Uterus (tissue), 3 donors: ENCODE measurements at regions not wholly inside any gene's neighbourhood (a gene's known extent, or its start where the extent isn't known, plus 50 kb on each side); places are given as distances from the start of the nearest gene placed in this dataset.

ENCODE experiments used
- DNase-seq, 2 donors: peaks; one replicate each; pipeline ENCODE4 v3.0.0-alpha.2; 2019 to 2020
- H3K27ac ChIP-seq, 2 donors: fragments of 200-600 bp; sonication (generic); 1 replicate in 1 of 2; 2 replicates in 1 of 2; pipeline ENCODE4 v1.5.1; 2016 to 2018
- H3K27me3 ChIP-seq, 2 donors: fragments of 200-600 bp; sonication (generic); one replicate each; pipeline ENCODE4 v1.5.1; 2018 to 2019; ENCODE audit warnings: control low read depth in 1 of 2
- H3K36me3 ChIP-seq, 2 donors: fragments of 200-600 bp; sonication (generic); one replicate each; pipeline ENCODE4 v1.5.1; 2019; ENCODE audit warnings: control low read depth in 1 of 2
- H3K4me1 ChIP-seq, 2 donors: fragments of 200-600 bp; sonication (generic); one replicate each; pipeline ENCODE4 v1.5.1; 2018 to 2019; ENCODE audit warnings: control low read depth in 1 of 2
- H3K4me3 ChIP-seq, 2 donors: fragments of 200-600 bp; sonication (generic); 1 replicate in 1 of 2; 2 replicates in 1 of 2; pipeline ENCODE4 v1.5.1; 2018 to 2019; ENCODE audit warnings: mild to moderate bottlenecking in 1 of 2
- H3K9me3 ChIP-seq, 2 donors: fragments of 200-600 bp; sonication (generic); one replicate each; pipeline ENCODE4 v1.5.1; 2019; ENCODE audit warnings: control low read depth in 1 of 2
- POLR2A ChIP-seq, 2 donors: fragments of 450-650 bp; IDR thresholded peaks; one replicate each; pipeline ENCODE4 v1.6.1; 2016; ENCODE audit warnings: antibody characterized with exemption in 2 of 2, mild to moderate bottlenecking in 1 of 2, moderate library complexity in 1 of 2
- intact Hi-C: fragments of 100-400 bp; cut with DNase I; formaldehyde crosslinking; loops from one replicate; pipeline ENCODE4 v1.15.1; 2023; ENCODE audit warnings: low total_unique reads
- TF ChIP-seq, protein P1 (sequence below), 4 experiments: fragments of 200-600 bp in 2 of 4; fragments of 450-650 bp in 2 of 4; sonication (generic) in 2 of 4; IDR thresholded peaks; one replicate each; pipeline ENCODE4 v1.5.1; 2016 to 2019; ENCODE audit warnings: antibody characterized with exemption in 4 of 4, mild to moderate bottlenecking in 2 of 4, moderate library complexity in 1 of 4
- donor health status: DM: yes; HTN: yes; CAD: no.

DNA sequence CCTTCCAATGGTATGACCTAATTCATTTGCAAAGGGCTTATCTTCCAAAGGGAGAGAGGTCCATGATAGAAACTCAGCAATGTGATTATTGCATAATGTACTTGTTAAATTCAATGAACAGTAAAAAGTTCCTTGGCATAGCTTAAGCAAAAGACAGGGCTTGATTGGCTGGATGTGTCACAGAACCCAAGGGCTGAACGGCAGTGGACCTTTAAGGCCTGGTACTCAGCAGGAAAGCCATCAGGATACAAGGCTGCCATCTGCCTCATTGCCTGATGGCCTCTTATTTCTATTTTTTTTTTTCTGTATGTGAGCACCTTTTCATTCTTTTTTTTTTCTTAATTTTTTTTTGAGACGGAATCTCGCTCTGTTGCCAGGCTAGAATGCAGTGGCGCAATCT lies 208.9 kb upstream of the WSCD1 start:
- intact Hi-C loops = no loop called here
- H3K27me3 ChIP-seq = no peaks in the 10 kb centered on the region
- H3K36me3 ChIP-seq = no peaks in the 10 kb centered on the region
- no peak for TF ChIP-seq POLR2A (IDR thresholded peaks at IDR 0.05)
- TF ChIP-seq, protein P1, sequence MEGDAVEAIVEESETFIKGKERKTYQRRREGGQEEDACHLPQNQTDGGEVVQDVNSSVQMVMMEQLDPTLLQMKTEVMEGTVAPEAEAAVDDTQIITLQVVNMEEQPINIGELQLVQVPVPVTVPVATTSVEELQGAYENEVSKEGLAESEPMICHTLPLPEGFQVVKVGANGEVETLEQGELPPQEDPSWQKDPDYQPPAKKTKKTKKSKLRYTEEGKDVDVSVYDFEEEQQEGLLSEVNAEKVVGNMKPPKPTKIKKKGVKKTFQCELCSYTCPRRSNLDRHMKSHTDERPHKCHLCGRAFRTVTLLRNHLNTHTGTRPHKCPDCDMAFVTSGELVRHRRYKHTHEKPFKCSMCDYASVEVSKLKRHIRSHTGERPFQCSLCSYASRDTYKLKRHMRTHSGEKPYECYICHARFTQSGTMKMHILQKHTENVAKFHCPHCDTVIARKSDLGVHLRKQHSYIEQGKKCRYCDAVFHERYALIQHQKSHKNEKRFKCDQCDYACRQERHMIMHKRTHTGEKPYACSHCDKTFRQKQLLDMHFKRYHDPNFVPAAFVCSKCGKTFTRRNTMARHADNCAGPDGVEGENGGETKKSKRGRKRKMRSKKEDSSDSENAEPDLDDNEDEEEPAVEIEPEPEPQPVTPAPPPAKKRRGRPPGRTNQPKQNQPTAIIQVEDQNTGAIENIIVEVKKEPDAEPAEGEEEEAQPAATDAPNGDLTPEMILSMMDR (IDR thresholded peaks at IDR 0.05) = no peak
- no peak for DNase-seq
- H3K9me3 ChIP-seq = no peaks in the 10 kb centered on the region
- no peak overlapping the region for H3K4me3 ChIP-seq
- H3K27ac ChIP-seq = no peak overlapping the region
- H3K4me1 ChIP-seq = no peaks in the 10 kb centered on the region

DNA sequence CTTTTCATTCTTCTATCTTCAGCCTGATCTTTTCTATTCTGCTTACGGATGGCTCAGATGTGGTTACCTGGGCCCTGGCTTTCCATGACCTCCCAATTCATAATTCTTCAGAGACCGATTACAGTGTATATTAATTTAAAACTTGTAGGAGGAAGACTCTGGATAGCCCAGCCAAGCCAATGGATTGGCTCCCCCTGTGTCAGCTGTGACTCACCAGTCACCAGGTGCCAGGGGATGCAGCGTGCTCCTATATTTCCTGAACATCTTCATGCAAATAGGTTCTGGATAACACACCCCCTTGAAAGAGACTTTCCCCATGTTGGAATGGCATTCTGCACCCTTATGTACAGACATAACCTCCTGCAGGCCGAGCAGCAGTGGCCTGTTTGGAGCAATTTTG lies 208.3 kb upstream of the WSCD1 start:
- Histone ChIP-seq H3K27ac (no peak overlapping the region), H3K9me3 (no peaks in the 10 kb centered on the region), H3K4me1 (no peaks in the 10 kb centered on the region), H3K4me3 (no peak overlapping the region), H3K36me3 (no peaks in the 10 kb centered on the region), H3K27me3 (no peaks in the 10 kb centered on the region)
- DNase-seq = no peak
- intact Hi-C loops = no loop called here
- TF ChIP-seq POLR2A (IDR thresholded peaks at IDR 0.05) = no peak
- TF ChIP-seq, protein P1 (IDR thresholded peaks at IDR 0.05) = no peak

DNA sequence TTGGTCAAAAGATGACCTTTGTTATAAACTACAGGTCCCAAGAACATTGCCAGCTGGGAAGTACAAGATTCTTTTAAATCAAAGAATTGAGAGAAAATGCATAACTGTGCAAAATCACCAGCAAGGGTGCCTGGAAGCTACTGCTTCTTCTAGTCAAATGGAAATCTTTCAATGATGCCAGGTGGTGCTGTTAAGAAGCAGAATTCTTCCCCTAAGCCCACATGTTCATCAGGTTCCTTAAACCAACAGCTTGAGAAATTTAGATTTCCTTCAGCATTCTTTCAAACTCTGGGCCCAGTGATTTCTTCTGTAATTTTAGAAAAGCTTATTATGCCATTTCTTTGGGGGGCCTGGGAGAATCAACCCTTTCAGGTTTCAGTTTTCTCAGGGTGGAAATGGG lies 207.8 kb upstream of the WSCD1 start:
- intact Hi-C loops = no loop called here
- Histone ChIP-seq H3K4me3 (no peak overlapping the region), H3K9me3 (no peaks in the 10 kb centered on the region)

DNA sequence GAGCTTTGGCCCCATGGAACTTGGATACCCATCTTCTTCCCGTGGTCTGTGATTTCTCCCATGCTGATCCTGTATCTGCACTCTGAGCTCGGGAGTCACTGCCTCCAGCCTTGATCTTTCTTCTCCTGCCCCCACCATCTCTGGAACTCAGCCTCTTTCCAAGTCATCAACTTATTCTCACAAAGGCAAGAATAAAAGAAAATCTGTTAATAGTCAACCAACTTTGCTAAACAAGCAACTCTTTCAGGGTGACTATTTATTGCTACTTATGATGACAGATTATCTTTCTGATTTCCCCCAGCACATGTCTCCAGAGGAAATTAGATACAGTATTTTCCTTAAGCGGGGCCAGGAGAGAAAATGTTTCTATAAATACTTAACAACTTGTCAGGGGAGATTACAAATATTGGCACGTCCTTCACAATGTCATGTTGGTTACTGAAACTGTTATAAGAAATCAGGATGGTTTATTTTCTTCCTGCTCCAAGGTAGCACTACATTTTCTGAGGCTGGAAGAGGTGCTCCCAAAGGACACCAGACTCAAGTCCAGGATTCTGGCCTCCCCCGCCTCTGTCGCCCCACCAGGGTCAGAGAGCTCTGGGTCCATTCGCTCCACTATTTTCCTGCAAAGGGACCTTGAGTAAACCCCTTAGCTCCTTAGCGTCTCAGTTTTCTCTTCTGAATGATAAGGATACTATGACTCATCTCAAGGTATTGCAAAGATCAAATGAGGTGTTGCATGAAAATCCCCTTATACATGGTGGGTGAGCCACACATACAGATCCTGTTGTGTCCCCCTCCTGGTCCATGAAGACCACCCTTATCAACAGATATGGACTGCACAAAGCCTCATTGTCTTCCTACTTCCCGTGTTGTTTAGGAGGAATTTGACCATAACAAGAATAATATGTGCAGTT lies 205.2 kb upstream of the WSCD1 start:
- DNase-seq = no peak
- Histone ChIP-seq H3K27ac (no peak overlapping the region), H3K27me3 (no peaks in the 10 kb centered on the region), H3K9me3 (no peaks in the 10 kb centered on the region), H3K4me3 (no peak overlapping the region), H3K36me3 (no peaks in the 10 kb centered on the region), H3K4me1 (no peaks in the 10 kb centered on the region)
- intact Hi-C loops = no loop called here
- TF ChIP-seq, protein P1 (IDR thresholded peaks at IDR 0.05) = no peak
- TF ChIP-seq POLR2A (IDR thresholded peaks at IDR 0.05) = no peak

More for the DNA sequence above, 207.8 kb upstream of the WSCD1 start:
- TF ChIP-seq POLR2A (IDR thresholded peaks at IDR 0.05) = no peak
- TF ChIP-seq, protein P1 (IDR thresholded peaks at IDR 0.05) = no peak
- Histone ChIP-seq H3K27ac (no peak overlapping the region), H3K36me3 (no peaks in the 10 kb centered on the region), H3K27me3 (no peaks in the 10 kb centered on the region), H3K4me1 (no peaks in the 10 kb centered on the region)
- DNase-seq = no peak

DNA sequence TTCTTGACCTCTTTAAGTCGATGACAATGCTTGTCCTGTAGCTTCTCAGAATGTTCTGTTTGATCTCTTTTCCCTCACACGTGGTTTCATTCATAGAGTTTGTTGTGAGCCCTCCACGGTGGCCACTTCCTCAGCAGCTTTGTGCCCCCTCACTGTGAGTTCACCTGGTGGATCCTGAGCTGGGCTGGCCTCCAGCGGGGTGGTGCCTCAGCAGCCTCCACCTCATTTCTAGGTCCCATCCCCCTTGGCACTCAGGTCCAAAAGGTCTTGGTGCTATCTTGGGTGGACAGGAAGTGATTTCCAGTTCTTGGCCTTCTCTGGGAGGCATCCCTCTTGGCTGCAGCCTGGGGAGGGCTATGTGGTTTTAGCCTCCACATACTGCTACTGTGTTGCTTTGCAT lies 203.2 kb upstream of the WSCD1 start:
- no peaks in the 10 kb centered on the region for H3K9me3 ChIP-seq
- no peak for DNase-seq
- TF ChIP-seq POLR2A (IDR thresholded peaks at IDR 0.05) = no peak
- TF ChIP-seq, protein P1 (IDR thresholded peaks at IDR 0.05) = no peak
- no peaks in the 10 kb centered on the region for H3K4me1 ChIP-seq
- no peak overlapping the region for H3K27ac ChIP-seq
- intact Hi-C loops = no loop called here
- H3K36me3 ChIP-seq = no peaks in the 10 kb centered on the region
- no peaks in the 10 kb centered on the region for H3K27me3 ChIP-seq
- no peak overlapping the region for H3K4me3 ChIP-seq
